ENCODE measurements at regions not wholly inside any gene's neighbourhood (a gene's known extent, or its start where the extent isn't known, plus 50 kb on each side); places are given as distances from the start of the nearest gene placed in this dataset.

GRCh38 chr13:76610819-76611415, 275.3 kb downstream of the KCTD12 start:
- no peak overlapping the region for H3K27ac ChIP-seq (replicated peaks)
- no peaks in the 10 kb centered on the region for H3K27me3 ChIP-seq (ENCODE audit: insufficient read depth, poor library complexity, severe bottlenecking)
- H3K4me3 ChIP-seq (replicated peaks; ENCODE audit: insufficient read depth, low read length), result no peak overlapping the region
- TF ChIP-seq, protein P1, sequence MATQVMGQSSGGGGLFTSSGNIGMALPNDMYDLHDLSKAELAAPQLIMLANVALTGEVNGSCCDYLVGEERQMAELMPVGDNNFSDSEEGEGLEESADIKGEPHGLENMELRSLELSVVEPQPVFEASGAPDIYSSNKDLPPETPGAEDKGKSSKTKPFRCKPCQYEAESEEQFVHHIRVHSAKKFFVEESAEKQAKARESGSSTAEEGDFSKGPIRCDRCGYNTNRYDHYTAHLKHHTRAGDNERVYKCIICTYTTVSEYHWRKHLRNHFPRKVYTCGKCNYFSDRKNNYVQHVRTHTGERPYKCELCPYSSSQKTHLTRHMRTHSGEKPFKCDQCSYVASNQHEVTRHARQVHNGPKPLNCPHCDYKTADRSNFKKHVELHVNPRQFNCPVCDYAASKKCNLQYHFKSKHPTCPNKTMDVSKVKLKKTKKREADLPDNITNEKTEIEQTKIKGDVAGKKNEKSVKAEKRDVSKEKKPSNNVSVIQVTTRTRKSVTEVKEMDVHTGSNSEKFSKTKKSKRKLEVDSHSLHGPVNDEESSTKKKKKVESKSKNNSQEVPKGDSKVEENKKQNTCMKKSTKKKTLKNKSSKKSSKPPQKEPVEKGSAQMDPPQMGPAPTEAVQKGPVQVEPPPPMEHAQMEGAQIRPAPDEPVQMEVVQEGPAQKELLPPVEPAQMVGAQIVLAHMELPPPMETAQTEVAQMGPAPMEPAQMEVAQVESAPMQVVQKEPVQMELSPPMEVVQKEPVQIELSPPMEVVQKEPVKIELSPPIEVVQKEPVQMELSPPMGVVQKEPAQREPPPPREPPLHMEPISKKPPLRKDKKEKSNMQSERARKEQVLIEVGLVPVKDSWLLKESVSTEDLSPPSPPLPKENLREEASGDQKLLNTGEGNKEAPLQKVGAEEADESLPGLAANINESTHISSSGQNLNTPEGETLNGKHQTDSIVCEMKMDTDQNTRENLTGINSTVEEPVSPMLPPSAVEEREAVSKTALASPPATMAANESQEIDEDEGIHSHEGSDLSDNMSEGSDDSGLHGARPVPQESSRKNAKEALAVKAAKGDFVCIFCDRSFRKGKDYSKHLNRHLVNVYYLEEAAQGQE (IDR thresholded peaks at IDR 0.05; ENCODE audit: insufficient replicate concordance, low read depth), result no peak
- TF ChIP-seq SPI1 (IDR thresholded peaks at IDR 0.05; ENCODE audit: borderline replicate concordance, low read depth), result no peak
- TF ChIP-seq GABPA (IDR thresholded peaks at IDR 0.05; ENCODE audit: low read depth), result no peak
- TF ChIP-seq CTCF (IDR thresholded peaks at IDR 0.05; ENCODE audit: insufficient read depth, low read length), result no peak
- no peak for TF ChIP-seq POLR2AphosphoS5 (IDR thresholded peaks at IDR 0.05; ENCODE audit: low read depth)
- DNase-seq (ENCODE audit: low read depth in 1 of 2, low spot score in 1 of 2), result no peak

DNA sequence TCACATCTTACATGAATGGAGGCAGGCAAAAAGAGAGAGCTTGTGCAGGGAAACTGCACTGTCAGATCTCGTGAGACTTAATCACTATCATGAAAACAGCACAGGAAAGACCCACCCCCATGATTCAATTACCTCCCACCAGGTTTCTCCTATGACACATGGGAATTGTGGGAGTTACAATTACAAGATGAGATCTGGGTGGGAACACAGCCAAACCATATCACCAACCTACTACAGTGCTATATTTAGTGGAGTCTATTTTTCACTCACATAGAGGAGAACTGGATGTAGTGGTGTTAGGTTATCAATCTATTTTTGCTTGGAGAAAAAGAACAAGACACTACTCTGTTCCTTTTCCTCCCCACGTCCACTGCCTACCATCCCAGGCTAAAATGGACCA, 276.6 kb downstream of the KCTD12 start:
- H3K4me3 ChIP-seq (replicated peaks; ENCODE audit: insufficient read depth, low read length), result no peak overlapping the region
- DNase-seq (ENCODE audit: low read depth in 1 of 2, low spot score in 1 of 2), result no peak
- TF ChIP-seq SPI1 (IDR thresholded peaks at IDR 0.05; ENCODE audit: borderline replicate concordance, low read depth) (no peak), GABPA (IDR thresholded peaks at IDR 0.05; ENCODE audit: low read depth) (no peak), POLR2AphosphoS5 (IDR thresholded peaks at IDR 0.05; ENCODE audit: low read depth) (no peak), CTCF (IDR thresholded peaks at IDR 0.05; ENCODE audit: insufficient read depth, low read length) (no peak)
- TF ChIP-seq, protein P1 (IDR thresholded peaks at IDR 0.05; ENCODE audit: insufficient replicate concordance, low read depth), result no peak
- H3K27me3 ChIP-seq (ENCODE audit: insufficient read depth, poor library complexity, severe bottlenecking), result no peaks in the 10 kb centered on the region
- H3K27ac ChIP-seq (replicated peaks), result no peak overlapping the region

DNA sequence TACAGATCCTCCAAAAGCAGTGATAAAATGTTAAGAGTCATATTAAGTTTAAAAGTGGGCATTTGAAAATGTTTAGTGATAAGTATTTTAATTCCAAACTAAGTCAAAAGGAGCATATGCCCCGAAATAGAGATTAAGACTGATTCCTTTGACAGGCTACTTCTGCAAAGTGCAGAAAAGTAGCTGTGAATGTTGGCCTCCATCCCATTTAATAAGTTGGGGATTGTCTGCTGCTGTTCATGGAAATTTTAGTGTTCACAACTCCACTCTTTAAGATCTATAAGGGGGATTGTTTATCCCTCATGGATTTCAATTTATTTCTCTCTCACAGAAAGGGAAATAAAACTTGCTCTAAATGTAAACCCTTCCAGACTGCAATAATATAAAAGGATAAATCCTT, 278.3 kb downstream of the KCTD12 start:
- H3K27ac ChIP-seq (replicated peaks), result no peak overlapping the region
- H3K4me3 ChIP-seq (replicated peaks; ENCODE audit: insufficient read depth, low read length), result no peak overlapping the region
- DNase-seq (ENCODE audit: low read depth in 1 of 2, low spot score in 1 of 2), result no peak
- H3K27me3 ChIP-seq (ENCODE audit: insufficient read depth, poor library complexity, severe bottlenecking), result no peaks in the 10 kb centered on the region
- TF ChIP-seq, protein P1 (IDR thresholded peaks at IDR 0.05; ENCODE audit: insufficient replicate concordance, low read depth), result no peak
- TF ChIP-seq SPI1 (IDR thresholded peaks at IDR 0.05; ENCODE audit: borderline replicate concordance, low read depth), result no peak
- TF ChIP-seq CTCF (IDR thresholded peaks at IDR 0.05; ENCODE audit: insufficient read depth, low read length), result no peak
- no peak for TF ChIP-seq POLR2AphosphoS5 (IDR thresholded peaks at IDR 0.05; ENCODE audit: low read depth)
- no peak for TF ChIP-seq GABPA (IDR thresholded peaks at IDR 0.05; ENCODE audit: low read depth)
